ENCODE measurements at regions not wholly inside any gene's neighbourhood (a gene's known extent, or its start where the extent isn't known, plus 50 kb on each side); places are given as distances from the start of the nearest gene placed in this dataset.

DNA sequence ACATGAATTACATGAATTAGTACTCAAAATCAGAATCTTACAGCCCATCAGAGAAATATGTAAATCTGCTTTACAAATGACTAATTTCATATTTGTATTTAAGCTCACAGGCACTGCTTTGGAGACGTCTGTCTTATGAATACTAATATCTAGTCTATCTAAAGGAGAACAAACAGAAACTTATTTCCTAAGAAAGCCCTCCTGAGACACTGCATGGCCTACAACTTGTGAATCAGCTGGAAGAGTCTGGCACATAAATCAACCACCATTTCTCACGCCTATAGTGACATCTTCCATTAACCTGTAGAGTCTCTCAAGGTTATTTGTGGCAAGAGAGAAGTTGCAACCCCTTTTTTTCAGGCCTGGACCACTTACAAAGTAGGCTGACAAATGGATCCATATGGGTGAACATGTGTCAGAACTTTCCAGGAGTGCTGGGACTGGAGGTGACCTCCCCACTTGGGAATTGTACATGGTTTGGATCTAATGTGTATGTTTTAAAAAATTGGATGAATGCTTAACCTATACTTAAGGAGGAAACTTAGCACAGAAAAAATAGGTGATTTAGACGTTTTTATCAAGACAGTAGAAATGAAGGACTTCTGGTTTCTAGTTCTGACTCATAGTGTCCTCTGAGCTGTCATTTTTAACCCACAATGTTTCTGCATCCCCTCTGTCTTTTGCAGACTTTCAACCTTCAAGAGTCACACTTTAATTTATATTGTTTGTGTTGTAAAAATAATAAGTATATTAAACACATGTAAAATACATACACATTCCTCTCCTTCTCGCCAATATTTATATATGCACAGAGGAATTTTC lies 83.2 kb upstream of the ARHGAP24 start:
- TF ChIP-seq, protein P1, sequence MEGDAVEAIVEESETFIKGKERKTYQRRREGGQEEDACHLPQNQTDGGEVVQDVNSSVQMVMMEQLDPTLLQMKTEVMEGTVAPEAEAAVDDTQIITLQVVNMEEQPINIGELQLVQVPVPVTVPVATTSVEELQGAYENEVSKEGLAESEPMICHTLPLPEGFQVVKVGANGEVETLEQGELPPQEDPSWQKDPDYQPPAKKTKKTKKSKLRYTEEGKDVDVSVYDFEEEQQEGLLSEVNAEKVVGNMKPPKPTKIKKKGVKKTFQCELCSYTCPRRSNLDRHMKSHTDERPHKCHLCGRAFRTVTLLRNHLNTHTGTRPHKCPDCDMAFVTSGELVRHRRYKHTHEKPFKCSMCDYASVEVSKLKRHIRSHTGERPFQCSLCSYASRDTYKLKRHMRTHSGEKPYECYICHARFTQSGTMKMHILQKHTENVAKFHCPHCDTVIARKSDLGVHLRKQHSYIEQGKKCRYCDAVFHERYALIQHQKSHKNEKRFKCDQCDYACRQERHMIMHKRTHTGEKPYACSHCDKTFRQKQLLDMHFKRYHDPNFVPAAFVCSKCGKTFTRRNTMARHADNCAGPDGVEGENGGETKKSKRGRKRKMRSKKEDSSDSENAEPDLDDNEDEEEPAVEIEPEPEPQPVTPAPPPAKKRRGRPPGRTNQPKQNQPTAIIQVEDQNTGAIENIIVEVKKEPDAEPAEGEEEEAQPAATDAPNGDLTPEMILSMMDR (IDR thresholded peaks at IDR 0.05; ENCODE audit: insufficient read depth, low read length, poor library complexity, severe bottlenecking): no peak
- TF ChIP-seq EZH2phosphoT487 (conservative IDR thresholded peaks at IDR 0.05; ENCODE audit: low read length): no peak

All from SU-DHL-6 (cell line).